ENCODE measurements at regions not wholly inside any gene's neighbourhood (a gene's known extent, or its start where the extent isn't known, plus 50 kb on each side); places are given as distances from the start of the nearest gene placed in this dataset.
A peak's percentile ranks its signal among the peaks of the same experiment; 100 is the strongest.

- Histone ChIP-seq H3K27ac (no peak overlapping the region), H3K4me1 (ENCODE audit: low read depth) (peaks cover 15% of the 10 kb centered on the region), H3K27me3 (no peaks in the 10 kb centered on the region), H3K4me3 (no peak overlapping the region), H3K9me3 (ENCODE audit: low read depth) (no peaks in the 10 kb centered on the region), H3K36me3 (no peaks in the 10 kb centered on the region)
- TF ChIP-seq, protein P1, sequence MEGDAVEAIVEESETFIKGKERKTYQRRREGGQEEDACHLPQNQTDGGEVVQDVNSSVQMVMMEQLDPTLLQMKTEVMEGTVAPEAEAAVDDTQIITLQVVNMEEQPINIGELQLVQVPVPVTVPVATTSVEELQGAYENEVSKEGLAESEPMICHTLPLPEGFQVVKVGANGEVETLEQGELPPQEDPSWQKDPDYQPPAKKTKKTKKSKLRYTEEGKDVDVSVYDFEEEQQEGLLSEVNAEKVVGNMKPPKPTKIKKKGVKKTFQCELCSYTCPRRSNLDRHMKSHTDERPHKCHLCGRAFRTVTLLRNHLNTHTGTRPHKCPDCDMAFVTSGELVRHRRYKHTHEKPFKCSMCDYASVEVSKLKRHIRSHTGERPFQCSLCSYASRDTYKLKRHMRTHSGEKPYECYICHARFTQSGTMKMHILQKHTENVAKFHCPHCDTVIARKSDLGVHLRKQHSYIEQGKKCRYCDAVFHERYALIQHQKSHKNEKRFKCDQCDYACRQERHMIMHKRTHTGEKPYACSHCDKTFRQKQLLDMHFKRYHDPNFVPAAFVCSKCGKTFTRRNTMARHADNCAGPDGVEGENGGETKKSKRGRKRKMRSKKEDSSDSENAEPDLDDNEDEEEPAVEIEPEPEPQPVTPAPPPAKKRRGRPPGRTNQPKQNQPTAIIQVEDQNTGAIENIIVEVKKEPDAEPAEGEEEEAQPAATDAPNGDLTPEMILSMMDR (IDR thresholded peaks at IDR 0.05; ENCODE audit: low read depth, low read length): no peak
- DNase-seq (ENCODE audit: low read depth in 1 of 2, low spot score in 1 of 2): no peak
Measured at GRCh38 chr15:81909011-81909358, 136.8 kb downstream of the MEX3B start.

GRCh38 chr15:81908111-81908510 is 137.7 kb downstream of the MEX3B start:
- no peaks in the 10 kb centered on the region for H3K36me3 ChIP-seq
- H3K27ac ChIP-seq: no peak overlapping the region
- no peak overlapping the region for H3K4me3 ChIP-seq
- H3K27me3 ChIP-seq: no peaks in the 10 kb centered on the region
- DNase-seq (ENCODE audit: low read depth in 1 of 2, low spot score in 1 of 2): no peak
- TF ChIP-seq, protein P1 (IDR thresholded peaks at IDR 0.05; ENCODE audit: low read depth, low read length): no peak
- peaks cover 15% of the 10 kb centered on the region for H3K4me1 ChIP-seq (ENCODE audit: low read depth)
- H3K9me3 ChIP-seq (ENCODE audit: low read depth): no peaks in the 10 kb centered on the region

DNA sequence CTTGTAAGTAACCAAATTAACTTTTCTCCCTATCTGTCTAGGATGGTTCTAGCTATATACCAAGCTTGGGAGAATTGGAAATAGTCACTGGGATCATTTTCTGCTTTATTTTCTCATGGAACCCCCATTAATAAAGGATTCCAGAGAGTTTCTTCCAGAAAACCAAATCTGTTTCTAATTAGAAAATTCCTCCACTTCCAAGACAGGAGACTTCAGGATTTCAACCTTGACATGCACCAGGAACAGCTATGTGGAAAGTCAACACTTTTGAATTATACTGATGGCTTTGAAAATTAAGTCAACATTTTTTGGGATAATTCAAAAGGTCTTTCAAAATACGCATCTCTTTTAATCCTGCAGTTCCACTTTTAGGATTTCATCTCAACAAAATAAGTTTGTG is 138.3 kb downstream of the MEX3B start:
- Histone ChIP-seq H3K36me3 (no peaks in the 10 kb centered on the region), H3K9me3 (ENCODE audit: low read depth) (no peaks in the 10 kb centered on the region), H3K4me1 (ENCODE audit: low read depth) (peaks cover 15% of the 10 kb centered on the region), H3K27me3 (no peaks in the 10 kb centered on the region), H3K4me3 (no peak overlapping the region), H3K27ac (no peak overlapping the region)
- no peak for DNase-seq (ENCODE audit: low read depth in 1 of 2, low spot score in 1 of 2)
- TF ChIP-seq, protein P1 (IDR thresholded peaks at IDR 0.05; ENCODE audit: low read depth, low read length): no peak

DNA sequence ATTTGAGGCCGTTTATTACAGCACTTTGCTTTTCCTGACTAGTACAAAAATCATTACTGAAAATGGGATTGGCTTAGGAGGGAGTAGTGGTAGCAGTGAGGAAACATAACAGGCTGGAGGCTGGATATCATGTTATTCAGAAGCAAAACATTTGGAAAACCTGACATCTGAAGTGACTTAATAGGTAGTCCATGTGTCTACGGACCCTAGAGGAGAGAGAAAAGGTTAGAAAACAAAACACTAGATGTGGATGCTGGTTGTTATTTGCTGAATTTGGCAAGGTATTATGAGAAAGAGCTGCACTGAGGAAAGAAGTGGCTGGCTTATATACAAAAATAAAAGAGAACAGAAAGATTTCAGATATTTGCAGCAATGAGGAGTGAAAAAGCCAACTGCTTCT is 139.9 kb downstream of the MEX3B start:
- Histone ChIP-seq H3K36me3 (no peaks in the 10 kb centered on the region), H3K4me3 (no peak overlapping the region), H3K9me3 (ENCODE audit: low read depth) (no peaks in the 10 kb centered on the region), H3K27me3 (no peaks in the 10 kb centered on the region), H3K27ac (no peak overlapping the region), H3K4me1 (ENCODE audit: low read depth) (peaks cover 8% of the 10 kb centered on the region)
- TF ChIP-seq, protein P1 (IDR thresholded peaks at IDR 0.05; ENCODE audit: low read depth, low read length): no peak
- no peak for DNase-seq (ENCODE audit: low read depth in 1 of 2, low spot score in 1 of 2)

DNA sequence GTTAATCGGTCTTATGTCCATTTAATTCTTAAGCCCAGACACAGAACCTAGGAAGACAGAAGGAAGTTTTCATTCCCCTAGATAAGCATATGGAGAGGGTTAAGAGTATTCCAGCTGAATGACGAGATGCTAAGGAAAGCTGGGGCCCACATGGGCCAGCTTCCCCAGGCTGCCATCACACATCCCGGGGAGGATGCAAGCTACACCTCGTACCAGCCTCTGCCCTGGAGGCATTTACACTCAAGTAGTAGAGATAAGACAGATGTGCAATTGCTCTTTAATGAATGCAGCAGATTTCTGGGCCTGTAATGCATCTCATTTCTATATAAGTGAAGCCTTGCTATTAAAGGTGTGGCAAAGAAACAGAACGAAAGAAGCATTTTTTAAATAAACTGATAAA is 144.5 kb downstream of the MEX3B start:
- TF ChIP-seq, protein P1 (IDR thresholded peaks at IDR 0.05; ENCODE audit: low read depth, low read length): no peak

GRCh38 chr15:81899730-81900129 is 146.1 kb downstream of the MEX3B start:
- Histone ChIP-seq H3K36me3 (no peaks in the 10 kb centered on the region), H3K9me3 (ENCODE audit: low read depth) (no peaks in the 10 kb centered on the region), H3K27ac (no peak overlapping the region), H3K4me1 (ENCODE audit: low read depth) (no peaks in the 10 kb centered on the region), H3K27me3 (no peaks in the 10 kb centered on the region), H3K4me3 (no peak overlapping the region)
- DNase-seq (ENCODE audit: low read depth in 1 of 2, low spot score in 1 of 2): peak in 1 of 2 donors; percentile 10
- TF ChIP-seq, protein P1 (IDR thresholded peaks at IDR 0.05; ENCODE audit: low read depth, low read length): no peak

More for the DNA sequence above, 144.5 kb downstream of the MEX3B start:
- Histone ChIP-seq H3K27me3 (no peaks in the 10 kb centered on the region), H3K27ac (no peak overlapping the region), H3K36me3 (no peaks in the 10 kb centered on the region), H3K9me3 (ENCODE audit: low read depth) (no peaks in the 10 kb centered on the region), H3K4me1 (ENCODE audit: low read depth) (no peaks in the 10 kb centered on the region), H3K4me3 (no peak overlapping the region)
- DNase-seq (ENCODE audit: low read depth in 1 of 2, low spot score in 1 of 2): no peak

All from cardiac muscle cell (in vitro differentiated cells and primary cell).